ENCODE measurements at regions not wholly inside any gene's neighbourhood (a gene's known extent, or its start where the extent isn't known, plus 50 kb on each side); places are given as distances from the start of the nearest gene placed in this dataset.

GRCh38 chr5:18811661-18812060 lies 1176.3 kb downstream of the CDH18 start:
- H3K36me3 ChIP-seq (ENCODE audit: control insufficient read depth, insufficient read depth, low read length), result no peaks in the 10 kb centered on the region
- TF ChIP-seq CTCF (conservative IDR thresholded peaks at IDR 0.05 in 1 of 2, IDR thresholded peaks at IDR 0.05 in 1 of 2; ENCODE audit: low read depth in 1 of 2, low read length in 2 of 2) (no peak), EZH2 (IDR thresholded peaks at IDR 0.05; ENCODE audit: low read length, missing control alignments) (no peak)
- H3K27me3 ChIP-seq (ENCODE audit: control insufficient read depth, insufficient read depth, low read length), result no peaks in the 10 kb centered on the region
- no peak overlapping the region for H3K4me2 ChIP-seq (ENCODE audit: extremely low read depth, insufficient read depth, low read length)
- H2AFZ ChIP-seq (ENCODE audit: low read length), result no peak overlapping the region
- no peaks in the 10 kb centered on the region for H4K20me1 ChIP-seq (ENCODE audit: control insufficient read depth, extremely low read depth, insufficient read depth, low read length)
- no peak overlapping the region for H3K9ac ChIP-seq (ENCODE audit: insufficient read depth, low read length)
- H3K27ac ChIP-seq (ENCODE audit: insufficient read depth, low read length), result no peak overlapping the region
- no peaks in the 10 kb centered on the region for H3K9me3 ChIP-seq (ENCODE audit: control insufficient read depth, insufficient read depth, low read depth, low read length)
- no peak for DNase-seq (ENCODE audit: low read depth in 2 of 2)
- no peaks in the 10 kb centered on the region for H3K79me2 ChIP-seq (ENCODE audit: control insufficient read depth, insufficient read depth, low read length)
- no peaks in the 10 kb centered on the region for H3K4me1 ChIP-seq (ENCODE audit: control insufficient read depth, extremely low read depth, insufficient read depth, low read length)
- H3K4me3 ChIP-seq (replicated peaks in 1 of 4; ENCODE audit: control extremely low read depth in 1 of 4, insufficient read depth in 1 of 4, low read depth in 3 of 4, low read length in 4 of 4), result no peak overlapping the region

- Histone ChIP-seq H3K36me3 (ENCODE audit: control insufficient read depth, insufficient read depth, low read length) (no peaks in the 10 kb centered on the region), H3K9me3 (ENCODE audit: control insufficient read depth, insufficient read depth, low read depth, low read length) (no peaks in the 10 kb centered on the region), H3K27ac (ENCODE audit: insufficient read depth, low read length) (no peak overlapping the region), H3K4me1 (ENCODE audit: control insufficient read depth, extremely low read depth, insufficient read depth, low read length) (no peaks in the 10 kb centered on the region), H3K79me2 (ENCODE audit: control insufficient read depth, insufficient read depth, low read length) (no peaks in the 10 kb centered on the region), H3K27me3 (ENCODE audit: control insufficient read depth, insufficient read depth, low read length) (no peaks in the 10 kb centered on the region), H2AFZ (ENCODE audit: low read length) (no peak overlapping the region), H3K4me2 (ENCODE audit: extremely low read depth, insufficient read depth, low read length) (no peak overlapping the region), H3K4me3 (replicated peaks in 1 of 4; ENCODE audit: control extremely low read depth in 1 of 4, insufficient read depth in 1 of 4, low read depth in 3 of 4, low read length in 4 of 4) (no peak overlapping the region), H3K9ac (ENCODE audit: insufficient read depth, low read length) (no peak overlapping the region), H4K20me1 (ENCODE audit: control insufficient read depth, extremely low read depth, insufficient read depth, low read length) (no peaks in the 10 kb centered on the region)
- TF ChIP-seq EZH2 (IDR thresholded peaks at IDR 0.05; ENCODE audit: low read length, missing control alignments) (no peak), CTCF (conservative IDR thresholded peaks at IDR 0.05 in 1 of 2, IDR thresholded peaks at IDR 0.05 in 1 of 2; ENCODE audit: low read depth in 1 of 2, low read length in 2 of 2) (no peak)
- DNase-seq (ENCODE audit: low read depth in 2 of 2), result no peak
Observed at GRCh38 chr5:18828351-18828750, 1159.6 kb downstream of the CDH18 start.

- no peaks in the 10 kb centered on the region for H3K79me2 ChIP-seq (ENCODE audit: control insufficient read depth, insufficient read depth, low read length)
- no peak for DNase-seq (ENCODE audit: low read depth in 2 of 2)
- no peaks in the 10 kb centered on the region for H4K20me1 ChIP-seq (ENCODE audit: control insufficient read depth, extremely low read depth, insufficient read depth, low read length)
- H3K4me3 ChIP-seq (replicated peaks in 1 of 4; ENCODE audit: control extremely low read depth in 1 of 4, insufficient read depth in 1 of 4, low read depth in 3 of 4, low read length in 4 of 4), result no peak overlapping the region
- no peak overlapping the region for H3K4me2 ChIP-seq (ENCODE audit: extremely low read depth, insufficient read depth, low read length)
- H3K9me3 ChIP-seq (ENCODE audit: control insufficient read depth, insufficient read depth, low read depth, low read length), result no peaks in the 10 kb centered on the region
- no peaks in the 10 kb centered on the region for H3K4me1 ChIP-seq (ENCODE audit: control insufficient read depth, extremely low read depth, insufficient read depth, low read length)
- TF ChIP-seq EZH2 (IDR thresholded peaks at IDR 0.05; ENCODE audit: low read length, missing control alignments) (no peak), CTCF (conservative IDR thresholded peaks at IDR 0.05 in 1 of 2, IDR thresholded peaks at IDR 0.05 in 1 of 2; ENCODE audit: low read depth in 1 of 2, low read length in 2 of 2) (no peak)
- no peak overlapping the region for H3K9ac ChIP-seq (ENCODE audit: insufficient read depth, low read length)
- no peaks in the 10 kb centered on the region for H3K27me3 ChIP-seq (ENCODE audit: control insufficient read depth, insufficient read depth, low read length)
- H2AFZ ChIP-seq (ENCODE audit: low read length), result no peak overlapping the region
- no peak overlapping the region for H3K27ac ChIP-seq (ENCODE audit: insufficient read depth, low read length)
- H3K36me3 ChIP-seq (ENCODE audit: control insufficient read depth, insufficient read depth, low read length), result no peaks in the 10 kb centered on the region
Observed at GRCh38 chr5:18829539-18829938, 1158.5 kb downstream of the CDH18 start.
